Gastrocnemius medialis (tissue), 4 donors: ENCODE measurements at regions not wholly inside any gene's neighbourhood (a gene's known extent, or its start where the extent isn't known, plus 50 kb on each side); places are given as distances from the start of the nearest gene placed in this dataset.
"Not testable (repeated sequence)": the region's sequence is repeated elsewhere in the genome, so short reads cannot be mapped to it uniquely, and the experiment has no call there.

Experiments
- ATAC-seq, 2 donors: fragments of 150-250 bp; one replicate each; pipeline ENCODE4 v1.9.1; 2016
- DNase-seq, 2 donors: peaks; one replicate each; pipeline ENCODE4 v3.0.0-alpha.2; 2019
- H3K27ac ChIP-seq, 4 donors: fragments of 200-600 bp; sonication (generic); 1 replicate in 1 of 4; 2 replicates in 3 of 4; pipeline ENCODE4 v1.5.1; 2016 to 2018; ENCODE audit warnings: mild to moderate bottlenecking in 2 of 4, moderate library complexity in 1 of 4
- H3K27me3 ChIP-seq, 3 donors: fragments of 200-600 bp; sonication (generic) in 2 of 3; 1 replicate in 1 of 3; 2 replicates in 2 of 3; pipeline versions ENCODE4 v1.5.1 to v1.6.0; 2016 to 2019; ENCODE audit warnings: mild to moderate bottlenecking in 1 of 3, moderate library complexity in 1 of 3
- H3K36me3 ChIP-seq, 2 donors: fragments of 200-600 bp; sonication (generic) in 1 of 2; one replicate each; pipeline ENCODE4 v1.5.1; 2017 to 2018
- H3K4me1 ChIP-seq, 2 donors: fragments of 200-600 bp; sonication (generic) in 1 of 2; one replicate each; pipeline ENCODE4 v1.5.1; 2016 to 2017; ENCODE audit warnings: mild to moderate bottlenecking in 2 of 2
- H3K4me3 ChIP-seq, 4 donors: fragments of 200-600 bp; sonication (generic) in 3 of 4; 1 replicate in 1 of 4; 2 replicates in 3 of 4; pipeline ENCODE4 v1.5.1; 2016 to 2019; ENCODE audit warnings: mild to moderate bottlenecking in 2 of 4
- H3K9me3 ChIP-seq, 3 donors: fragments of 200-600 bp; sonication (generic) in 2 of 3; 1 replicate in 1 of 3; 2 replicates in 2 of 3; pipeline ENCODE4 v1.5.1; 2016 to 2019
- CTCF ChIP-seq, 5 experiments: fragments of 450-650 bp in 3 of 5; fragments of 200-600 bp in 2 of 5; sonication (generic) in 2 of 5; IDR thresholded peaks in 4 of 5; conservative IDR thresholded peaks in 1 of 5; 1 replicate in 4 of 5; 2 replicates in 1 of 5; pipeline ENCODE4 v1.5.1; 2016 to 2019; ENCODE audit warnings: antibody characterized with exemption in 5 of 5, mild to moderate bottlenecking in 3 of 5, moderate library complexity in 3 of 5
- POLR2A ChIP-seq, 2 donors: fragments of 450-650 bp; IDR thresholded peaks; one replicate each; pipeline ENCODE4 v1.6.1; 2017; ENCODE audit warnings: antibody characterized with exemption in 2 of 2, mild to moderate bottlenecking in 2 of 2, moderate library complexity in 2 of 2
- in situ Hi-C, 4 donors: fragments of 200-750 bp; cut with MboI; loops; one replicate each; pipeline versions ENCODE4 v1.15.0 to v1.8.0; 2017; ENCODE audit warnings: low sequenced_read_pairs in 4 of 4
- intact Hi-C: fragments of 100-400 bp; cut with DNase I; formaldehyde crosslinking; loops from one replicate; pipeline ENCODE4 v1.15.1; 2023; ENCODE audit warnings: low total_unique reads

GRCh38 chr17:30708241-30709078 lies 116.0 kb downstream of the CRLF3 start:
- ATAC-seq (peak; percentile 68 to 71), DNase-seq (peak; percentile 35 to 52)
- peak overlapping the region; percentile 58 to 85 (median 68) for H3K4me3 ChIP-seq
- peaks cover 16 to 35% (median 25%) of the 10 kb centered on the region in 3 donors for H3K27me3 ChIP-seq
- in situ Hi-C loops, intact Hi-C loops, H3K36me3 ChIP-seq, H3K9me3 ChIP-seq, H3K4me1 ChIP-seq: not testable (repeated sequence)
- peak in 1 of 5 experiments; percentile 16 for TF ChIP-seq CTCF (IDR thresholded peaks at IDR 0.05 in 4 of 5, conservative IDR thresholded peaks at IDR 0.05 in 1 of 5)
- H3K27ac ChIP-seq: peak overlapping the region in 3 of 4 donors; percentile 26 to 59 (median 28)

DNA sequence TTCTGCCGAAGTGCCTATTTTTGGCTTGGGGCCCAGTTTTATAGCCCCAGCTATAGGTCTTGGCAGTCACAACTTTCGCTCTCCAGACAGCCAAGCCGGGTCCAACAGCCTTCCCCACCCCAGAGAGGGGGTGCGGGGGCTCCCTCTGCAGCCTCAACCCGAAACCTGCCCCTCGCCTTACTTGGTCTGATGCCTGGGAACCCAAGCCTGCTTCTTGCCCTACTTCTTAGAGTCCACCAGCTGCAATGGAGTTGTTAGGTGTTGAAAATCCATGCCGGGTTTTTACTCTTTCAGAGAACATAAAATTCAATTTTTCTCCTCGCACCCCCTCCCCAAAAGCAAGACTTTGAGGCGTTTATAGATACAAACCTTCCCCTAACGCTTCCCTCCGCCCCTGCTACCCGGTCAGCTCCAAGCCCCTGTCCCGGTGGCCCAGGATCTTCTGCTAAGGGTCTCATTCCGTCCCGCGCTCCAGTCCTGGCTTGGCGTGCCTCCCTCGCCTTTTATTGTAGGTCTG lies 116.7 kb downstream of the CRLF3 start:
- intact Hi-C loops, in situ Hi-C loops, H3K4me1 ChIP-seq, ATAC-seq, DNase-seq, H3K9me3 ChIP-seq, H3K36me3 ChIP-seq: not testable (repeated sequence)
- Histone ChIP-seq H3K27ac (peak overlapping the region in 2 of 4 donors; percentile 28 to 59), H3K27me3 (peaks cover 16 to 35% (median 32%) of the 10 kb centered on the region in 3 donors), H3K4me3 (peak overlapping the region; percentile 58 to 85 (median 68))

DNA sequence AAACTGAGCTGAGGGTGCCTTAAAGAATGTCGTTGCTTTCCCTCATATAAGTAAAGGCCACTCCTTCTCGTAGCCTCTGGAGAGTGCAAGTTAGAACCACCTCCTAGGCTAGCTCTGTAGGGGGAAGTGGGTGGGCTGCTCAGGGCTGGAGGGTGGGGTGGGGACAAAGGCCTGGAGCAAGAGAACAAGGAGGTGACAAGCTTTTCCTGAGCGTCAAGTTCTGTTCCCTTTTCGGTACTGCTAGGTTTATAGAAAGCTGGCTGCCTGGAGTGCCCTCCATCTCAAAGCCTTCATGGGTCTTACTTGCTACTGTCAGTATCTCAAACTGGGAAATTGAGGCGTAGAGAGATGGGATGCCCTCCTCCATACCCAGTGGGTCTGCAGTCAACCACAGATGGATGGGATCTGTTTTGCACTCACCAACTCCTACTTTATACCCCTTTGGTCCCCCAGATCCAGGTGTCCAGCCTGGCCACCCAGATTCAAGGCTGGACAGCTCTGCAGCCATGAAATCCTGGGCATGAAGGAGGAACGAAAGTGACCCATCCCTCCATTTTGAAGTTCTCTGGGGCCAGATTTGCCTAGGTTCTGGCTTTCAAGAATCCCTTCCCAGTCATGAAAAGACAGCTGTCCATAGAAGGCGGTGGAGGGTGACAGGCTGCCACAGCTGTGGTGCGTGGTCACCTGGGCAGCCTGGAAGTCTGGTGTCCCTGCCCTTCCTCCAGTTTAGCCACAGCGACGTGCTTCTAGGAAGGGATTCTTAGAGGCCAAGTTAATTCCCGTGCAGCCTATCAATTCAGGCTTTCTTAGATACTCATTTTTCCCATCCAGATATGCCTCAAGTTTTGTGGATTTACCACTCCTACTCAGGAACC lies 117.8 kb downstream of the CRLF3 start:
- H3K9me3 ChIP-seq, H3K36me3 ChIP-seq, H3K4me3 ChIP-seq, DNase-seq, ATAC-seq, intact Hi-C loops, H3K27ac ChIP-seq, H3K4me1 ChIP-seq, in situ Hi-C loops: not testable (repeated sequence)
- H3K27me3 ChIP-seq: peaks cover 19 to 41% (median 38%) of the 10 kb centered on the region in 3 donors

DNA sequence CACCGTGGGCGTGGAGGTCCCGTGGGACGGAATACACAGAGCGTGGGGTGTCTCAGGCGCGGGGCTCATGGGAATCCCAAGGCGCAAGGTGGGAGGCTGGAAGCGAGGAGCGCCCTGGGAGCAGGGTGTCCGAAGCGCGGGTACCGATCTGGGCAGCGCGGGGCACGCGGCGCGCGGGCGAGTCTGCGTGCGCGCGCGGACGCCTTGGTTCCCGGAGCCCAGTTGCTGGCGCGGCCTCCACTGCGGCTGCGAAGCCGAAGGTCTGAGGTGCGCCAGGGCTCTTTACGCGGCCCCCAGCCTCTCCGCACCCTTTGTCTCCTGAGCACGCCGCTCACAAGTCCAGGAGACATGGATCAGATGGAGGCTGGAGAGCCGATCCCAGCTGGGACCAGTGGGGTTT lies 118.5 kb downstream of the CRLF3 start:
- H3K36me3 ChIP-seq, H3K4me1 ChIP-seq, ATAC-seq, intact Hi-C loops, in situ Hi-C loops, H3K27ac ChIP-seq, H3K4me3 ChIP-seq, DNase-seq, H3K9me3 ChIP-seq: not testable (repeated sequence)
- peaks cover 26 to 48% (median 45%) of the 10 kb centered on the region in 3 donors for H3K27me3 ChIP-seq

DNA sequence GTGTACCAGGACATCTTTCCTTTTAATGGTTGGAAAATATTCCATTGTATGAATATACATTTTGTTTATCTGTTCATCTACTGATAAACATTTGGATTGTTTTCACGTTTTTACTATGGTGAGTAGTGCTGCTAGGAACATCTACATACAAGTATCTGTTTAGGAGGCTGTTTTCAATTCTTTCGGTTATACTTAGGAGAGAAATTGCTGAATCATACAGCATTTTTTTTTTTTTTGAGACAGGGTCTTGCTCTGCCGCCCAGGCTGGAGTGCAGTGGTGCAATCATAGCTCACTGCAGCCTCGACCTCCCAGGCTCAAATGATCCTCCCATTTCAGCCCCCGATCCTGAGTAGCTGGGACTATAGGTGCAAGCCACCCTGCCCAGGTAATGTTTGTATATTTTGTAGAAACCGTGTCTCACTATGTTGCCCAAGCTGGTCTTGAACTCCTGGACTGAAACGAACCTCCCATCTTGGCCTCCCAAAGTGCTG lies 122.9 kb downstream of the CRLF3 start:
- no peak overlapping the region for H3K4me3 ChIP-seq
- peaks cover 0 to 6% of the 10 kb centered on the region in 2 donors for H3K4me1 ChIP-seq
- no peak for ATAC-seq
- peaks cover 39 to 54% (median 39%) of the 10 kb centered on the region in 3 donors for H3K27me3 ChIP-seq
- no peak for TF ChIP-seq POLR2A (IDR thresholded peaks at IDR 0.05)
- no peak for TF ChIP-seq CTCF (IDR thresholded peaks at IDR 0.05 in 4 of 5, conservative IDR thresholded peaks at IDR 0.05 in 1 of 5)
- intact Hi-C loops: no loop called here
- no peaks in the 10 kb centered on the region for H3K36me3 ChIP-seq
- no peak for DNase-seq
- in situ Hi-C loops: no loop called here
- H3K27ac ChIP-seq: no peak overlapping the region
- no peaks in the 10 kb centered on the region for H3K9me3 ChIP-seq

DNA sequence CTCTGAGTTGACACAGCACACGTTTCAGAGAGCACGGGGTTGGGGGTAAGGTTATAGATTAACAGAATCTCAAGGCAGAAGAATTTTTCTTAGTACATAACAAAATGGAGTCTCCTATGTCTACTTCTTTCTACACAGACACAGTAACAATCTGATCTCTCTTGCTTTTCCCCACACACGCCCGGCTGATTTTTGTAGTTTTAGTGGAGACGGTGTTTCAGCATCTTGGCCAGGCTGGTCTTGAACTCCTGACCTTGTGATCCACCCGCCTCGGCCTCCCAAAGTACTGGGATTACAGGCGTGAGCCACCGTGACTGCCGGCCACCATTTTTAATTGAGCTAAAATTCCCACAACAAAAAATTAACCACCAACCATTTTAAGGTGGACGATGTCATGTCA lies 123.7 kb downstream of the CRLF3 start:
- H3K36me3 ChIP-seq, H3K4me3 ChIP-seq, DNase-seq, H3K4me1 ChIP-seq, H3K27ac ChIP-seq, H3K9me3 ChIP-seq, ATAC-seq, intact Hi-C loops, in situ Hi-C loops: not testable (repeated sequence)
- H3K27me3 ChIP-seq: peaks cover 35 to 48% (median 40%) of the 10 kb centered on the region in 3 donors
